NOMO-1 treated with dmso at 0.1 percent for 144 hours (cell line): ENCODE measurements at regions not wholly inside any gene's neighbourhood (a gene's known extent, or its start where the extent isn't known, plus 50 kb on each side); places are given as distances from the start of the nearest gene placed in this dataset.
"Not testable (repeated sequence)": the region's sequence is repeated elsewhere in the genome, so short reads cannot be mapped to it uniquely, and the experiment has no call there.

ENCODE experiments used
- DNase-seq: peaks from one replicate; lab custom pipeline; 2025; ENCODE audit not compliant: unreplicated experiment; lab: John Stamatoyannopoulos, UW

DNA sequence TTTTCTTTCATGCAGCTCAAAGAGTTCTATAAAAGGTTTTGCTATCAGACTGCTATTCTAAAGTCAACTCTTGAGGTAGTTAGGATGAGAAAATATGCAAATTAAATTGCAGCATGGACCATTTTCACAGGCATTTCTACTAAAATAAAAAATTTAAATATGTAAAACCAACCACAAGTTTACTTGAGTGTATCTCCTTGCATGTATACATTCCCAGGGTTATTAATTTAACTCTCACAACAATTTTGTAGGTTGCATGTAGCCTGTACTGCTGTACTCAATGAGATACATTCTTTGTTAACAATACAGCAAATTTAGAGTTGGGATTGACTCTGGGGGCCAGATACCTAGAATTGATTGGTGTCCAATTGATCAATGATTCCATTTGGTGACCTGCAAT, 265.8 kb downstream of the MED10 start:
- DNase-seq = no peak

GRCh38 chr5:6112125-6112524, 266.2 kb downstream of the MED10 start:
- no peak for DNase-seq

GRCh38 chr5:6111131-6111530, 267.2 kb downstream of the MED10 start:
- DNase-seq = no peak

GRCh38 chr5:6110441-6111005, 267.8 kb downstream of the MED10 start:
- no peak for DNase-seq

DNA sequence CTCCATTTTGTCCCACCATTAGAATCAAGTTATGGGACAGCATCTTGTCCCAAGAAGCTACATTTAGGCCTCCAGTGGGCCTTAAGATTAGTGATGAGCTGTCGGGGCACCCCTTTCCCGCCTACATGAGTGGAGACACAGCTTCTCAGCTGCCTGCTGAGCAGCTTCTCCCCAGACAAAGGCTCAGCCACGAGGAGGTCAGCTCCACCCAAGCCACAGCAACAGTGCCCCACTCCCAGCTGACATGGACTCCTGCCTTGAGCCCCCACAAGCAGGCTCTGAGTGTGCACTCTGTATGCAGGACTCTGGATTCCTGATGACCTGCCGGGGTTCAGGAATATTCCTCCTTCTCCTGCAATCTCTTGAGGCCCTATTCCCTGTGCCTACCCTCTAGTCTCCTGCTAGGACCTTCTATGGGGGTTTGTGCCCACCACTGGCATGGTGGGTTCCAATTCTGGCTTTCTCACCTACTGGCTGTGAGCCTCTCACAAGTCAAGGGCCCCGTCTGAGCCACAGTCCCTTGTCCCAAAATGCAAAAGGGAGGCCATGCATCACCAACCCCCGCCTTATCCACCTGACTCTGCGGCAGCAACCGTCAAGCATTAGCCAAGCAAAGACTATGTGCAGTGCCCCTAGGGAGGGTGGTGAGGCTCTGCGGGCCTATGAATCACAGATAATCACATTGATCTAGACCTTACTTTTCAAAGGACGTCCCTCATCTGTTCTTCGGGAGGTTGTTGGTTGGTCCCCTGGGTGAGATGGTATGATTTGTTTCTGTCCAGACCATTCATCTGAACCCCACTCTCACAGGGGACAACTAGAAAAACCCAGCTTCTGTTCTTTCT, 269.1 kb downstream of the MED10 start:
- no peak for DNase-seq

DNA sequence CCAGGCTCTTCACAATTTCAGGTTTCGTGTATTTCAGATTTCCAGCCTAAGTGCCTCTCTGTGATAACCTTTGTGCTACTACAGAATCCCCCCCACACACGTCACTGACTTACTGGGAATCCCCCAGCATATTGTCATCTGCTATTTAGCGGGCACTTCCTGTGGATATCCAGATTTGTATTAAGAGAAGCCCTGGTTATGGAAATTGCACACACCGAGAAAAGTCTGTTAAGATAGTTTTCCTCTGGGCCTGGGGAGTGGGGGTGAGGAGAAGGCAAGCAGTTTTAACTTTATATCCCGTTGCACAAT, 269.9 kb downstream of the MED10 start:
- no peak for DNase-seq

DNA sequence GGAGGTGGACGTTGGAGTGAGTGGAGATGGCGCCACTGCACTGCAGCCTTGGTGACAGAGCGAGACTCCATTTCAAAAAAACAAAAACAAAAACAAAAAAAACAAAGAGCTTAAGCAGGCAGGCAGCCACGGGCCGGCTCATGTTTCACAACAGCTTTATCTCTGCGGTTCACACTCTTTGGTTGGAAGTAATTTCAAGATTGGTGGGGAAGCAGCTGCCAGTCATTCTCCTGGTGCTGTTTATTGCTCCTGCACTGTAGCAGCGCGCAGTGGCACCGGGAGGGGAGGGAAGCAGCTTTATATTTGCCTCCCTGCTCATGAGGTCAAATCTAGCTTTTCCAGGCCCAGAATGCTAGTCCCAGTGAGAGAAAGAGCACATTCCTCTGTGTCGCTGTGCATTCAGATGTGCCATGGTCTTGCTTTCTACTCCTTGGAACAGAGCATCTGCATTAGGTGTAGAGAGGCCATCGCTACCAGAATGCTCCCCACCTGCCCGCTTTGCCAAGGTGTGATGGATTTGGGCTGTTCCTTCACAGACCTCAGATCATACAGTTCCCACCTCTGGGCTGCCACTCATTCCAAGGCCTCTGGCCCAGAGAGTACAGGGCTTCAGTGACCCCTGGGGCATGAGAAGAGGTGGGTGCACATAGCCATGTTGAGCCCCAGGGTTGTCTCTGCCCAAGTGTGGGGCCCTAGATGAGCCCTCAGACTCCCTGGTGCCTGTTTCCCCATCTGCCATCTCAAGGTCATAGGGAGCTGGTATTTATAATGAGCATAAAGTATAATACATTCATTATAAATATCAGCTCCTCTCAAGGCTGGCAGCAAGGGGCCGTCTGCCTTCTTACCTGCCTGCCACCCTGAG, 270.4 kb downstream of the MED10 start:
- no peak for DNase-seq

GRCh38 chr5:6106756-6107155, 271.6 kb downstream of the MED10 start:
- DNase-seq = no peak

- DNase-seq = no peak
These were observed 273.0 kb downstream of the MED10 start for GRCh38 chr5:6105320-6105719.

- no peak for DNase-seq
These were observed 282.2 kb downstream of the MED10 start for GRCh38 chr5:6096101-6096500.

GRCh38 chr5:6094180-6094579, 284.2 kb downstream of the MED10 start:
- DNase-seq = not testable (repeated sequence)

DNA sequence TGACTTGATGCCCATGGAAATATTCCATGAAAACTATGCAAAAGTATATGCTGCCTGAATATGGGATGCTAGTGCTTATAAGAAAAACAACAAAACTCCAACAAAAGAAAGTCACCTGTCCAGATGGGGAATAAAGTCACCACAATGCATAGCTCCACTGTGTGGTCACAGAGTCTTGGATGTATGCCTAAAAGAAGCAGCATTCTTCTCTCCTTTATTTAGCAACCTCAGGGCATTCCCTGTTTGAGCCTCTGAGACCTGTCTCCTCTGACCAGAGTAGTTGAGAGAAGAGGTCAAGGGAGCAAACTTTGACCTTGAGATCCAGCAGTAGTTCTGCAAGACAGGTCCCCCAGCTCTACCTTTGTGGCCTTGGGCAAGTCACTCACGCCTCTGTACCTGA, 287.5 kb downstream of the MED10 start:
- DNase-seq = no peak

- no peak for DNase-seq
These were observed 288.2 kb downstream of the MED10 start for GRCh38 chr5:6090079-6090654.

DNA sequence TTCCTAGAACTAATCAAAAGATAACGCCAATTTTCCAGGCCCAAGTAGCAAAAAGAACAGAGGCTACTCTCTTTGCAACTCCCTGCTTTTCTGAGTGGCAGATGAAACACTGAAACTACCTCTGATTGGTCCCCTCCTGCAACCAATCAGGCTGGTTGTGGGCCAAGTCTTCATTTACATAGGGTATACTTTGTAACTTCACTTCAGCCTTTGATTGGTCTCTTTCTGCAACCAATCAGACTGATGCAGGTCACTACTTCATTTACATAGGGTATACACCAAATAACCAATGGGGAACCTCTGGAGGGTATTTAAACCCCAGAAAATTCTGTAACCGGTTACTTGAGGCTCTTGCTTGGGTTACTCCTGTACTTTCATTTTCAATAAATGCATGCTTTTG, 289.6 kb downstream of the MED10 start:
- no peak for DNase-seq

DNA sequence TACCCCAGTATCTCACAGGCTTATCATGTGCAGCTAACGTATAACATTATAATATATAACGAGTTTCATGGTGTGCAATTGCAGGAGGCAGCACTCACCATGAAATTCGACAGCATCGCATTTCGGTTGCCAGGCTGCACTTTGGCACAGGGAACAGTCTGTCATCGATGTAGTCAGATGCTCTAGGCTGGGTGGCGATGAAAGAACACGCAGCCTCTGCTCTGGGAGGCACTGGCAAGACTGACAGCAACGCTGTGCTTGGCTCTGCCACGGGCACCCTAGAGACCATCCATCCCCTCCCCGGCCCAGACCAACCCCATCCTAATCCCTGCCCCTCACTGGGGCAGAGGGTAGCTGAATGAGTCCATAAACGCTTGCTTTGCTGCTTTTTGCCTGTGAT, 290.8 kb downstream of the MED10 start:
- DNase-seq = no peak

DNA sequence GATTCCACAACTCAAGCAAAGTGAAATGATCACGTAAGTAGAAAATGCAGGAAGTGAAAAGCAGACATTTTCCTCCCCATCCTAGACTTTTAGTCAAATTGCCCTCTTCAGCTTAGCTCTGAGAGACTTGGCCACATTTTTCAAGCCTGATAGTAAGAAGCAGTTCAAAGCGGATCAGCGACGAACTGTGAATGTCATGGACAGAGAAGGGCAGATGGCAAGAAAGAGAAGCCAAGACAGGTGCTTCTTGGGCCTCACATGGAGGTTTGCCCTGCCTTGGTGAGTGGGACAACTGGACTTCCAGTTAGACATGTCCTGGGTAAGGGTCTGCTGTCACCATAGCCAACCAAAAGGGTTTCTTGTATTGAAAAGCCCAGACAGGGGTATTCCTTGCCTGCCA, 291.5 kb downstream of the MED10 start:
- DNase-seq = no peak

- DNase-seq = no peak
These were observed 292.9 kb downstream of the MED10 start for GRCh38 chr5:6085341-6085860.

DNA sequence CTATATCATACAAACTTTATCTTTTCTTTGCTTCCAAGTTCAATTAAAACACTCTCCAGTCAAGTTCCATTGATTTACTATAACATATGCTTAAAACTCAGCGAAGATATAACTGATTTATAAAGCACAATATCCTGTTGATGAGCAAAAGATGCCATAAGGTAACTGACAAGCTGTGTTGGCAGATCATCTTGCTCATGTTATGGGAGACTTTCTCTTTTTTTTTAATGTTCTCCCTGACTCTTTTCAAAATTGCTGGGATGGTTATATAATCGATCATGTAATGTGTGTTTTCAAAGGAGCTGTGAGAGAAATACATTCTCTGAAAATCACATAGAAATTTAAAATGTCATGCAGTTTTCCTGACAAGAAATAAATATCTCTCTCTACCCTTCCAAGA, 293.5 kb downstream of the MED10 start:
- no peak for DNase-seq

GRCh38 chr5:6084376-6084775, 294.0 kb downstream of the MED10 start:
- DNase-seq = no peak

DNA sequence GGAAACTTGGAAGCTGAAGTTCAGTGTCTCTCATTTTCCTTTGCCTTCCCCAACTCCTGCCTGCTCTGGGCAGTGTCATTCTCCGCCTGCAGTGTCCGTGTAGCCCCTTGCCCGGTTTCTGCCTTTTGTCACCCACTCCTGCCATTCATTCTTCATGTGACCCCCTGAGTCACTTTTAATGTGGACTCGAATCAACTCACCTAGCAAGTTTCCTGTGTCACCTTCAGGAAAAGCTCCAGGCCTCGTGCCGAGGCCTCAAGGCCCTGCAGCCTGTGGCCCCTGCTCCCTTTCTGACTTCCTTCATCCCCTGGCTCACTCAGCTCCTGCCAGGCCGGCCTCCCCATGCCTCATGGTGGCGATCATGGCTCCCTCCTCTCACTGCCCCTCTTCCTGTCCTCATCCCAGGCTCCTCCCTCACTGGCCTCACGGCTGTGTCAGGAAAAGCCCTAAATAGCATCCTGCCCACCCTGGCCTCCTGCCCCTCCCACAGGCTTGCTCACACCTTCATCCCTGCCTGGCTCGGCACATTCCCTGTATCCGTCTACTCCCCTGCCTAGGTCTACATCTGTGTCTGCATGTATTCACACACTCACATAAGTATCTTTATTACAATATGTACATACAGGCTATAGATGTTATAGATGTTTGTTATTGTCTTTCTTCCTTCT, 294.9 kb downstream of the MED10 start:
- DNase-seq = no peak

DNA sequence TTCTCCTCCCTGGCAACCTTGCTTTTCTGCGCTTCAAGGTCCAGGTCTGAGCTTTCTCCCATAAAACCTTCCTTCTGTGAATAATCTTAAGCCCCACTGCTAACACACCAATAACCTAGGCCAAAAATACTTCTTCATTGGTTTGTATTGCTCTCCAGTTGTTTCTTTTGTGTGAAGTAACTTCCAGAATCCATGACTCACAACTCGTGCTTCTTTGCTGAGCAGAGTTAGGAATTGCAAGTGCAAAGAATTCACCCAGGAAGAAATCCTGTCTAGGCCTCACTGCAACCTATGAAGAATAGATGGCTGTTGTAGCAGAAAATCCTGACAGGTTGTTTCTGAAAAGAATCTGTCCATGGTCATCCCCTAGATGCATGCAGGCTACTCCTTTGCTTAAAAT, 295.7 kb downstream of the MED10 start:
- DNase-seq = no peak
